HCT116 (cell line): ENCODE measurements at regions not wholly inside any gene's neighbourhood (a gene's known extent, or its start where the extent isn't known, plus 50 kb on each side); places are given as distances from the start of the nearest gene placed in this dataset.
A peak's percentile ranks its signal among the peaks of the same experiment; 100 is the strongest.

Source experiments
- ATAC-seq: fragments of 200-7000 bp; cut with Tn5 transposase; 2 replicates; pipeline ENCODE4 v1.9.1; 2020; ENCODE audit warnings: mild to moderate bottlenecking, moderate library complexity
- BruUV-seq: library from RNA; stranded (reverse); fragments of 400-500 nt; replicated peaks from 2 replicates; lab custom pipeline; 2021; lab: Mats Ljungman, UMichigan
- CTCF ChIA-PET: fragments of 300-600 bp; sonication (Branson Sonifier 250); formaldehyde crosslinking; loops from one replicate; lab custom pipeline; 2021; ENCODE audit warnings: antibody characterized with exemption; lab: Charles Lee
- POLR2A ChIA-PET: fragments of 300-600, 350-600 bp; sonication (Branson Sonifier 250); formaldehyde crosslinking; loops from one replicate; lab custom pipeline; 2021; ENCODE audit warnings: antibody characterized with exemption; lab: Charles Lee
- RAD21 ChIA-PET, 2 experiments: fragments of 300-600 bp; sonication (Branson Sonifier 250); formaldehyde crosslinking; loops; one replicate each; lab custom pipeline; 2023; ENCODE audit warnings: low total read pairs in 2 of 2; ENCODE audit not compliant: uncharacterized antibody in 2 of 2, unreplicated experiment in 2 of 2, low non-redundant PET in 1 of 2; lab: Charles Lee
- DNase-seq: peaks from one replicate; pipeline ENCODE4 v3.0.0-alpha.2; 2010; ENCODE audit warnings: low read depth, low spot score
- H2AFZ ChIP-seq: fragments of 200-600 bp; shearing (Covaris generic), sonication (generic); 2 replicates; pipeline ENCODE4 v1.6.1; 2017; ENCODE audit warnings: low read depth, mixed run types, mixed read lengths, antibody characterized with exemption, low read length; ENCODE audit not compliant: poor library complexity, severe bottlenecking
- H3K27ac ChIP-seq: 2 replicates; pipeline ENCODE4 v1.5.1; 2012; ENCODE audit warnings: low read depth, low read length
- H3K27me3 ChIP-seq: fragments of 200-600 bp; sonication (generic); 2 replicates; pipeline ENCODE4 v1.6.1; 2016; ENCODE audit warnings: mixed run types, low read length, mixed read lengths; ENCODE audit not compliant: insufficient read depth
- H3K36me3 ChIP-seq, 2 experiments: fragments of 200-500 bp in 1 of 2; fragments of 200-600 bp in 1 of 2; sonication (Bioruptor generic) in 1 of 2; sonication (generic) in 1 of 2; 2 replicates each; pipeline versions ENCODE4 v1.5.1 to v1.6.1; 2014 to 2016; ENCODE audit warnings: low read length in 2 of 2, inconsistent platforms in 1 of 2, mixed read lengths in 1 of 2, mixed run types in 1 of 2; ENCODE audit not compliant: insufficient read depth in 2 of 2, control insufficient read depth in 1 of 2
- H3K4me1 ChIP-seq, 2 experiments: fragments of 200-600 bp in 1 of 2; sonication (generic) in 1 of 2; 2 replicates each; pipeline versions ENCODE4 v1.5.1 to v1.6.1; 2012 to 2017; ENCODE audit warnings: low read length in 2 of 2, inconsistent platforms in 1 of 2, mild to moderate bottlenecking in 1 of 2, mixed read lengths in 1 of 2, mixed run types in 1 of 2, moderate library complexity in 1 of 2; ENCODE audit not compliant: insufficient read depth in 2 of 2, control insufficient read depth in 1 of 2
- H3K4me2 ChIP-seq: fragments of 200-600 bp; sonication (generic); 2 replicates; pipeline ENCODE4 v1.6.1; 2017; ENCODE audit warnings: mixed run types, low read length, mixed read lengths
- H3K4me3 ChIP-seq, 2 experiments: fragments of 200-600 bp in 1 of 2; sonication (generic) in 1 of 2; replicated peaks in 1 of 2; 2 replicates each; pipeline ENCODE4 v1.5.1; 2011 to 2016; ENCODE audit warnings: low read length in 2 of 2, control low read depth in 1 of 2, low read depth in 1 of 2, mild to moderate bottlenecking in 1 of 2, mixed read lengths in 1 of 2, mixed run types in 1 of 2
- H3K79me2 ChIP-seq: fragments of 200-600 bp; sonication (generic); 2 replicates; pipeline ENCODE4 v1.6.1; 2017; ENCODE audit warnings: mild to moderate bottlenecking, mixed run types, low read length, moderate library complexity, mixed read lengths; ENCODE audit not compliant: insufficient read depth
- H3K9ac ChIP-seq: fragments of 200-600 bp; sonication (generic); 2 replicates; pipeline ENCODE4 v1.6.1; 2016; ENCODE audit warnings: low read length, mixed read lengths
- H3K9me2 ChIP-seq: fragments of 200-600 bp; sonication (generic), shearing (Covaris generic); 2 replicates; pipeline ENCODE4 v1.6.1; 2017; ENCODE audit warnings: mixed run types, mild to moderate bottlenecking, moderate library complexity; ENCODE audit not compliant: insufficient read depth
- H3K9me3 ChIP-seq, 2 experiments: fragments of 200-500 bp in 1 of 2; fragments of 200-600 bp in 1 of 2; sonication (Bioruptor generic) in 1 of 2; sonication (generic) in 1 of 2; 2 replicates each; pipeline ENCODE4 v1.6.1; 2014 to 2017; ENCODE audit warnings: low read length in 2 of 2, mixed read lengths in 2 of 2, inconsistent platforms in 1 of 2, low read depth in 1 of 2, mild to moderate bottlenecking in 1 of 2, mixed run types in 1 of 2, moderate library complexity in 1 of 2; ENCODE audit not compliant: control insufficient read depth in 1 of 2, insufficient read depth in 1 of 2
- H4K20me1 ChIP-seq: fragments of 200-600 bp; sonication (generic), shearing (Covaris generic); 2 replicates; pipeline ENCODE4 v1.6.1; 2017; ENCODE audit warnings: mixed run types, mild to moderate bottlenecking, moderate library complexity; ENCODE audit not compliant: insufficient read depth
- CBX3 ChIP-seq: IDR thresholded peaks from 2 replicates; pipeline ENCODE4 v1.6.1; 2012; ENCODE audit warnings: low read depth
- CEBPB ChIP-seq: IDR thresholded peaks from 2 replicates; pipeline ENCODE4 v1.6.1; 2012; ENCODE audit warnings: low read depth
- EGR1 ChIP-seq: IDR thresholded peaks from 2 replicates; pipeline ENCODE4 v1.6.1; 2012; ENCODE audit warnings: low read depth
- ELF1 ChIP-seq: IDR thresholded peaks from 2 replicates; pipeline ENCODE4 v1.6.1; 2012; ENCODE audit warnings: low read depth, borderline replicate concordance
- EZH2 ChIP-seq: fragments of 200-600 bp; sonication (generic); IDR thresholded peaks from 2 replicates; pipeline ENCODE4 v1.6.1; 2017; ENCODE audit warnings: antibody characterized with exemption, mixed run types
- EZH2phosphoT487 ChIP-seq: fragments of 200-600 bp; IDR thresholded peaks from 2 replicates; pipeline ENCODE4 v1.6.1; 2018; ENCODE audit warnings: antibody characterized with exemption, borderline replicate concordance
- FOSL1 ChIP-seq: IDR thresholded peaks from 2 replicates; pipeline ENCODE4 v1.6.1; 2012; ENCODE audit warnings: low read depth
- JUND ChIP-seq: IDR thresholded peaks from 2 replicates; pipeline ENCODE4 v1.6.1; 2012
- POLR2A ChIP-seq: IDR thresholded peaks from 2 replicates; pipeline ENCODE4 v1.7.0; 2011; ENCODE audit warnings: borderline replicate concordance; ENCODE audit not compliant: insufficient read depth, insufficient read length; ENCODE audit errors: extremely low read depth
- POLR2AphosphoS5 ChIP-seq: IDR thresholded peaks from 2 replicates; pipeline ENCODE4 v1.6.1; 2011; ENCODE audit warnings: mild to moderate bottlenecking, low read depth, low read length, moderate library complexity
- RAD21 ChIP-seq: IDR thresholded peaks from 2 replicates; pipeline ENCODE4 v1.6.1; 2012; ENCODE audit warnings: low read depth, mild to moderate bottlenecking
- SIN3A ChIP-seq: IDR thresholded peaks from 2 replicates; pipeline ENCODE4 v1.6.1; 2012; ENCODE audit warnings: low read depth
- SP1 ChIP-seq: IDR thresholded peaks from 2 replicates; pipeline ENCODE4 v1.6.1; 2012; ENCODE audit warnings: low read depth
- SRF ChIP-seq: IDR thresholded peaks from 2 replicates; pipeline ENCODE4 v1.6.1; 2012; ENCODE audit warnings: low read depth
- YY1 ChIP-seq: IDR thresholded peaks from 2 replicates; pipeline ENCODE4 v1.6.1; 2011; ENCODE audit warnings: low read length, low read depth, moderate library complexity, mild to moderate bottlenecking; ENCODE audit not compliant: insufficient replicate concordance; ENCODE audit errors: extremely low read depth
- ZFX ChIP-seq: fragments of 450-650 bp; IDR thresholded peaks from 2 replicates; pipeline ENCODE4 v1.6.1; 2017
- ZNF274 ChIP-seq: fragments of 200-500 bp; sonication (Bioruptor generic); IDR thresholded peaks from 2 replicates; pipeline ENCODE4 v1.6.1; 2014; ENCODE audit warnings: mild to moderate bottlenecking, low read depth, low read length, inconsistent platforms
- intact Hi-C: fragments of 100-400 bp; cut with micrococcal nuclease; formaldehyde crosslinking; loops from 2 replicates; pipeline ENCODE4 v1.10.0; 2022
- TF ChIP-seq, protein P1 (sequence below): IDR thresholded peaks from 2 replicates; pipeline ENCODE4 v1.6.1; 2011; ENCODE audit warnings: mild to moderate bottlenecking, low read length, moderate library complexity; ENCODE audit not compliant: insufficient replicate concordance; ENCODE audit errors: extremely low read depth
- TF ChIP-seq, protein P2 (sequence below), 3 experiments: fragments of 200-600 bp in 1 of 3; sonication (generic) in 1 of 3; IDR thresholded peaks in 2 of 3; conservative IDR thresholded peaks in 1 of 3; 2 replicates each; pipeline ENCODE4 v1.5.1; 2012 to 2017; ENCODE audit warnings: low read depth in 2 of 3, low read length in 2 of 3, antibody characterized with exemption in 1 of 3, borderline replicate concordance in 1 of 3, control low read depth in 1 of 3, mild to moderate bottlenecking in 1 of 3, mixed read lengths in 1 of 3, mixed run types in 1 of 3, moderate library complexity in 1 of 3; ENCODE audit not compliant: insufficient read depth in 1 of 3
- TF ChIP-seq, protein P3 (sequence below): IDR thresholded peaks from 2 replicates; pipeline ENCODE4 v1.6.1; 2012

DNA sequence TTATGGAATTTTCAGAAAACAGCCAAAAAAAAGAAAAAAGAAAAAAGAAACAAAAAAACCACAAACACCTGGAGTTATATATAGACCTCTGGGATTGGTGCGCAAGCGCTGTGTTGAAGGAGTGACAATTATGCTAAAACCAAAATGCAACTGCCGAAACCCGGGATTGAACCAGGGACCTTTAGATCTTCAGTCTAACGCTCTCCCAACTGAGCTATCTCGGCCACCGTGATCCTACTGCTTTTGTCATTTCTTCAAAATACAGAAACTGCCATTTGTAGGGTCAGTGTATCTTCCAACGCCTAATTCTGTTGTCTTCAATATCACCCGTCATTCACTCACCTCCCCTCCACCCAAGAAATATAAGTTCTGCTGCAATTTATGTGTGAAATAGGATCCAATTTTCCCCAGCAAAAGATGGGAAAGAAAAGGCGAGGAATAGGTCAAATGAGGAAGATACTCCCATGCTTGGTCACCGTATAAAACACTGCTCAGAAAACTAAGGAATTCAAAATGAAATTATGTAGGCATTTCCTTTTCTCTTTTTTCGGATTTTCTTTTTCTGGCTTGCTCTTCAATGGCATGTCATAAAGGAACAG is 116.0 kb downstream of the TRIM27 start (continued):
- TF ChIP-seq EGR1, result no peak
- TF ChIP-seq SIN3A, result no peak

DNA sequence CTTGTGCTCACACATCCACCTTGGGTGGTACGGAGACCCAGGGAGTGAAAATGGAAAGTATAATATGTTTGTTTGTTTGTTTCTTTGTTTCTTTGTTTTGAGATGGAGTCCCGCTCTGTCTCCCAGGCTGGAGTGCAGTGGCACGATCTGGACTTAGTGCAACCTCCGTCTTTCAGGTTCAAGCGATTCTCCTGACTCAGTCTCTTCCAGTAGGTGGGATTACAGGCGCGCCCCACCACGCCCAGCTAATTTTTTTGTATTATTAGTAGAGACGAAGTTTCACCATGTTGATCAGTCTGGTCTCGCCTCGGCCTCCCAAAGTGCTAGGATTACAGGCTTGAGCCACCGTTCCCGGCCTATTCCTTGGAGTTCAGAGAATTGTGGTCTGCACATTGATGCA is 115.4 kb downstream of the TRIM27 start:
- H3K4me3 ChIP-seq, result no peak overlapping the region
- H3K4me2 ChIP-seq, result no peak overlapping the region; the same call in 1 of the 2 replicates
- no peaks in the 10 kb centered on the region for H3K9me3 ChIP-seq
- DNase-seq, result no peak
- ATAC-seq, result no peak
- CTCF ChIA-PET, result no interaction called here
- no TSS peak for BruUV-seq
- TF ChIP-seq SIN3A (no peak), SRF (no peak), JUND (no peak), YY1 (no peak), ZFX (no peak), ZNF274 (no peak), EGR1 (no peak), POLR2A (no peak), FOSL1 (no peak), POLR2AphosphoS5 (no peak), EZH2 (no peak), EZH2phosphoT487 (no peak), CBX3 (no peak), CEBPB (no peak), SP1 (no peak), RAD21 (no peak), ELF1 (no peak)
- TF ChIP-seq, protein P1, sequence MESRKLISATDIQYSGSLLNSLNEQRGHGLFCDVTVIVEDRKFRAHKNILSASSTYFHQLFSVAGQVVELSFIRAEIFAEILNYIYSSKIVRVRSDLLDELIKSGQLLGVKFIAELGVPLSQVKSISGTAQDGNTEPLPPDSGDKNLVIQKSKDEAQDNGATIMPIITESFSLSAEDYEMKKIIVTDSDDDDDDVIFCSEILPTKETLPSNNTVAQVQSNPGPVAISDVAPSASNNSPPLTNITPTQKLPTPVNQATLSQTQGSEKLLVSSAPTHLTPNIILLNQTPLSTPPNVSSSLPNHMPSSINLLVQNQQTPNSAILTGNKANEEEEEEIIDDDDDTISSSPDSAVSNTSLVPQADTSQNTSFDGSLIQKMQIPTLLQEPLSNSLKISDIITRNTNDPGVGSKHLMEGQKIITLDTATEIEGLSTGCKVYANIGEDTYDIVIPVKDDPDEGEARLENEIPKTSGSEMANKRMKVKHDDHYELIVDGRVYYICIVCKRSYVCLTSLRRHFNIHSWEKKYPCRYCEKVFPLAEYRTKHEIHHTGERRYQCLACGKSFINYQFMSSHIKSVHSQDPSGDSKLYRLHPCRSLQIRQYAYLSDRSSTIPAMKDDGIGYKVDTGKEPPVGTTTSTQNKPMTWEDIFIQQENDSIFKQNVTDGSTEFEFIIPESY, result no peak
- TF ChIP-seq, protein P2, sequence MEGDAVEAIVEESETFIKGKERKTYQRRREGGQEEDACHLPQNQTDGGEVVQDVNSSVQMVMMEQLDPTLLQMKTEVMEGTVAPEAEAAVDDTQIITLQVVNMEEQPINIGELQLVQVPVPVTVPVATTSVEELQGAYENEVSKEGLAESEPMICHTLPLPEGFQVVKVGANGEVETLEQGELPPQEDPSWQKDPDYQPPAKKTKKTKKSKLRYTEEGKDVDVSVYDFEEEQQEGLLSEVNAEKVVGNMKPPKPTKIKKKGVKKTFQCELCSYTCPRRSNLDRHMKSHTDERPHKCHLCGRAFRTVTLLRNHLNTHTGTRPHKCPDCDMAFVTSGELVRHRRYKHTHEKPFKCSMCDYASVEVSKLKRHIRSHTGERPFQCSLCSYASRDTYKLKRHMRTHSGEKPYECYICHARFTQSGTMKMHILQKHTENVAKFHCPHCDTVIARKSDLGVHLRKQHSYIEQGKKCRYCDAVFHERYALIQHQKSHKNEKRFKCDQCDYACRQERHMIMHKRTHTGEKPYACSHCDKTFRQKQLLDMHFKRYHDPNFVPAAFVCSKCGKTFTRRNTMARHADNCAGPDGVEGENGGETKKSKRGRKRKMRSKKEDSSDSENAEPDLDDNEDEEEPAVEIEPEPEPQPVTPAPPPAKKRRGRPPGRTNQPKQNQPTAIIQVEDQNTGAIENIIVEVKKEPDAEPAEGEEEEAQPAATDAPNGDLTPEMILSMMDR (IDR thresholded peaks at IDR 0.05 in 2 of 3, conservative IDR thresholded peaks at IDR 0.05 in 1 of 3; ENCODE audit: borderline replicate concordance in 1 of 3, insufficient read depth in 1 of 3, low read depth in 2 of 3, low read length in 2 of 3), result no peak
- TF ChIP-seq, protein P3, sequence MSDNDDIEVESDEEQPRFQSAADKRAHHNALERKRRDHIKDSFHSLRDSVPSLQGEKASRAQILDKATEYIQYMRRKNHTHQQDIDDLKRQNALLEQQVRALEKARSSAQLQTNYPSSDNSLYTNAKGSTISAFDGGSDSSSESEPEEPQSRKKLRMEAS, result no peak
- POLR2A ChIA-PET, result no interaction called here
- H3K9me2 ChIP-seq, result no peaks in the 10 kb centered on the region
- intact Hi-C loops, result no loop called here
- RAD21 ChIA-PET, result no interaction called here
- H3K4me1 ChIP-seq, result no peaks in the 10 kb centered on the region; a peak in 2 of 4 replicates
- no peaks in the 10 kb centered on the region for H3K36me3 ChIP-seq
- H3K9ac ChIP-seq, result no peak overlapping the region
- no peaks in the 10 kb centered on the region for H3K27me3 ChIP-seq
- no peaks in the 10 kb centered on the region for H4K20me1 ChIP-seq
- H3K27ac ChIP-seq, result no peak overlapping the region
- no peaks in the 10 kb centered on the region for H3K79me2 ChIP-seq
- peak overlapping the region; percentile 29 for H2AFZ ChIP-seq
